Liver (tissue), 1 donor: ENCODE measurements at regions not wholly inside any gene's neighbourhood (a gene's known extent, or its start where the extent isn't known, plus 50 kb on each side); places are given as distances from the start of the nearest gene placed in this dataset. TPM values are rescaled to one million over a fixed set of nuclear protein-coding genes. Genes with fewer than 3 reads are reported as not detected.

ENCODE experiments used
- small RNA-seq: library from RNA; depleted of rRNA; stranded (forward); fragments of <200 nt; gene quantifications from one replicate; pipeline ENCODE3, GENCODE V24; 2014

Small RNA genes in the stretch of these regions (small RNA-seq; reads per million reads assigned to genes)
- gene AL117339.3 (not detected), gene RNU6-1118P (not detected)
